GM12878 (cell line): ENCODE measurements at regions not wholly inside any gene's neighbourhood (a gene's known extent, or its start where the extent isn't known, plus 50 kb on each side); places are given as distances from the start of the nearest gene placed in this dataset.

ENCODE experiments used
- ATAC-seq: fragments of 200-7000 bp; cut with Tn5 transposase; 3 replicates; pipeline ENCODE4 v1.9.1; 2020; ENCODE audit warnings: mild to moderate bottlenecking, moderate library complexity
- BruUV-seq: library from RNA; stranded (reverse); fragments of 400-500 nt; replicated peaks from 2 replicates; lab custom pipeline; 2021; lab: Mats Ljungman, UMichigan
- CTCF ChIA-PET: fragments of 300-600 bp; sonication (Branson Sonifier 250); formaldehyde crosslinking; extraction: SDS; loops from one replicate; lab custom pipeline; 2021; ENCODE audit warnings: inconsistent platforms; lab: Yijun Ruan, JAX
- POLR2A ChIA-PET: fragments of 350-600 bp; formaldehyde crosslinking; extraction: SDS; loops from one replicate; lab custom pipeline; 2021; ENCODE audit warnings: inconsistent platforms; lab: Charles Lee
- RAD21 ChIA-PET: fragments of 300-600 bp; sonication (Branson Sonifier 250); formaldehyde crosslinking; loops from one replicate; lab custom pipeline; 2023; ENCODE audit warnings: antibody characterized with exemption; ENCODE audit not compliant: unreplicated experiment; lab: Charles Lee
- SMC1A ChIA-PET: fragments of 300-600 bp; sonication (Branson Sonifier 250); formaldehyde crosslinking; loops from one replicate; lab custom pipeline; 2023; ENCODE audit not compliant: unreplicated experiment, uncharacterized antibody; lab: Charles Lee
- DNase-seq: peaks from one replicate; pipeline ENCODE4 v3.0.0-alpha.2; 2011; ENCODE audit warnings: low read depth, low spot score
- FAIRE-seq: peaks from 3 replicates; lab custom pipeline; 2011; peaks lifted over from hg19 to GRCh38; lab: Jason Lieb, UNC
- H2AFZ ChIP-seq: 2 replicates; pipeline ENCODE4 v1.6.0; 2011; ENCODE audit warnings: low read depth, low read length, control low read depth; ENCODE audit not compliant: control insufficient read depth
- H3K27ac ChIP-seq: 2 replicates; pipeline ENCODE4 v1.5.1; 2011; ENCODE audit warnings: control low read depth; ENCODE audit not compliant: control insufficient read depth, insufficient read depth
- H3K27me3 ChIP-seq, 2 experiments: replicated peaks in 1 of 2; 2 replicates each; pipeline versions ENCODE4 v1.6.0 to v1.6.1; 2011; ENCODE audit warnings: low read length in 1 of 2; ENCODE audit not compliant: control insufficient read depth in 2 of 2, insufficient read depth in 2 of 2
- H3K36me3 ChIP-seq, 2 experiments: 2 replicates each; pipeline ENCODE4 v1.5.1; 2011; ENCODE audit warnings: low read length in 1 of 2; ENCODE audit not compliant: control insufficient read depth in 2 of 2, insufficient read depth in 2 of 2
- H3K4me1 ChIP-seq: 2 replicates; pipeline ENCODE4 v1.6.1; 2011; ENCODE audit warnings: mild to moderate bottlenecking, low read length, moderate library complexity, mixed read lengths; ENCODE audit not compliant: control insufficient read depth, insufficient read depth
- H3K4me2 ChIP-seq: 2 replicates; pipeline ENCODE4 v1.6.0; 2011; ENCODE audit warnings: control low read depth; ENCODE audit not compliant: control insufficient read depth, insufficient read depth
- H3K4me3 ChIP-seq: fragments of 200-600 bp; sonication (generic); 2 replicates; pipeline ENCODE4 v1.5.1; 2016
- H3K79me2 ChIP-seq: 2 replicates; pipeline ENCODE4 v1.6.0; 2011; ENCODE audit warnings: low read length; ENCODE audit not compliant: control insufficient read depth, insufficient read depth
- H3K9ac ChIP-seq: 2 replicates; pipeline ENCODE4 v1.8.0; 2011; ENCODE audit warnings: low read length, control low read depth, mixed read lengths; ENCODE audit not compliant: control insufficient read depth, insufficient read depth
- H3K9me3 ChIP-seq: replicated peaks from 3 replicates; pipeline ENCODE4 v1.5.1; 2011; ENCODE audit warnings: mild to moderate bottlenecking, low read length; ENCODE audit not compliant: control insufficient read depth, insufficient read depth
- H4K20me1 ChIP-seq: 2 replicates; pipeline ENCODE4 v1.6.0; 2011; ENCODE audit not compliant: control insufficient read depth, insufficient read depth
- BCL11A ChIP-seq: IDR thresholded peaks from 2 replicates; pipeline ENCODE4 v1.6.1; 2011; ENCODE audit warnings: low read depth, low read length
- CBX3 ChIP-seq: fragments of 200-600 bp; sonication (generic); IDR thresholded peaks from 2 replicates; pipeline ENCODE4 v1.6.1; 2016; ENCODE audit warnings: low read depth, borderline replicate concordance
- CHD1 ChIP-seq: IDR thresholded peaks from 2 replicates; pipeline ENCODE4 v1.6.1; 2012; ENCODE audit warnings: low read depth, low read length, improper control_type of control experiment
- E4F1 ChIP-seq: fragments of 450-650 bp; IDR thresholded peaks from 2 replicates; pipeline ENCODE4 v1.6.1; 2018; ENCODE audit warnings: borderline replicate concordance, mild to moderate bottlenecking; ENCODE audit not compliant: partially characterized antibody
- EP300 ChIP-seq, 2 experiments: fragments of 150-350 bp in 1 of 2; IDR thresholded peaks; 2 replicates each; pipeline ENCODE4 v1.6.1; 2011 to 2012; ENCODE audit warnings: low read depth in 2 of 2, low read length in 2 of 2, borderline replicate concordance in 1 of 2, improper control_type of control experiment in 1 of 2, inconsistent platforms in 1 of 2; ENCODE audit not compliant: control insufficient read depth in 1 of 2
- HCFC1 ChIP-seq: fragments of 150-350 bp; IDR thresholded peaks from 2 replicates; pipeline ENCODE4 v1.6.1; 2014; ENCODE audit warnings: low read length
- IKZF1 ChIP-seq: fragments of 450-650 bp; conservative IDR thresholded peaks from 2 replicates; pipeline ENCODE4 v1.6.1; 2017; ENCODE audit warnings: antibody characterized with exemption, mild to moderate bottlenecking
- IKZF2 ChIP-seq, 2 experiments: fragments of 450-650 bp; IDR thresholded peaks; 2 replicates each; pipeline ENCODE4 v1.6.1; 2017; ENCODE audit warnings: mild to moderate bottlenecking in 2 of 2, moderate library complexity in 2 of 2
- MLLT1 ChIP-seq: fragments of 450-650 bp; IDR thresholded peaks from 2 replicates; pipeline ENCODE4 v1.6.1; 2016; ENCODE audit warnings: mild to moderate bottlenecking
- MTA2 ChIP-seq: fragments of 450-650 bp; IDR thresholded peaks from 2 replicates; pipeline ENCODE4 v1.6.1; 2016; ENCODE audit warnings: low read depth, mild to moderate bottlenecking, moderate library complexity
- MTA3 ChIP-seq: IDR thresholded peaks from 2 replicates; pipeline ENCODE4 v1.6.1; 2012; ENCODE audit warnings: low read length, inconsistent platforms, borderline replicate concordance
- PBX3 ChIP-seq: IDR thresholded peaks from 2 replicates; pipeline ENCODE4 v1.6.1; 2011; ENCODE audit warnings: mild to moderate bottlenecking, low read depth, low read length, moderate library complexity; ENCODE audit not compliant: insufficient replicate concordance
- POLR2AphosphoS2 ChIP-seq: IDR thresholded peaks from 2 replicates; pipeline ENCODE4 v1.6.1; 2011; ENCODE audit warnings: low read depth, mild to moderate bottlenecking, low read length, improper control_type of control experiment, moderate library complexity
- RCOR1 ChIP-seq: conservative IDR thresholded peaks from 2 replicates; pipeline ENCODE4 v1.6.1; 2012; ENCODE audit warnings: low read depth, low read length, improper control_type of control experiment
- WRNIP1 ChIP-seq: IDR thresholded peaks from 2 replicates; pipeline ENCODE4 v1.6.1; 2011; ENCODE audit warnings: low read depth, low read length, improper control_type of control experiment, borderline replicate concordance
- ZNF384 ChIP-seq: IDR thresholded peaks from 2 replicates; pipeline ENCODE4 v1.6.1; 2012; ENCODE audit warnings: low read depth, mild to moderate bottlenecking, low read length, improper control_type of control experiment, borderline replicate concordance
- ZNF592 ChIP-seq: fragments of 450-650 bp; IDR thresholded peaks from 2 replicates; pipeline ENCODE4 v1.6.1; 2017; ENCODE audit warnings: mild to moderate bottlenecking, moderate library complexity
- in situ Hi-C: fragments of 300-500 bp; cut with MboI; formaldehyde crosslinking; loops from 9 replicates; pipeline ENCODE4 v1.14.3; 2018; ENCODE audit warnings: mixed read lengths
- intact Hi-C: fragments of 100-400 bp; cut with micrococcal nuclease; formaldehyde crosslinking; loops from one replicate; pipeline ENCODE4 v1.14.2; 2022; ENCODE audit not compliant: unreplicated experiment

- H3K4me1 ChIP-seq: no peaks in the 10 kb centered on the region
- in situ Hi-C loops (no loop called here), intact Hi-C loops (no loop called here)
- FAIRE-seq: no peak
- no peak overlapping the region for H3K9ac ChIP-seq
- H3K36me3 ChIP-seq: no peaks in the 10 kb centered on the region
- no peak overlapping the region for H3K4me3 ChIP-seq
- CTCF ChIA-PET: no interaction called here
- RAD21 ChIA-PET: no interaction called here
- no peaks in the 10 kb centered on the region for H3K27me3 ChIP-seq
- no peak overlapping the region for H3K27ac ChIP-seq
- H2AFZ ChIP-seq: no peak overlapping the region
- SMC1A ChIA-PET: no interaction called here
- no peaks in the 10 kb centered on the region for H3K9me3 ChIP-seq
- no peak overlapping the region for H3K4me2 ChIP-seq
- no TSS peak for BruUV-seq
- ATAC-seq: no peak
- POLR2A ChIA-PET: no interaction called here
- DNase-seq: no peak
- no peaks in the 10 kb centered on the region for H4K20me1 ChIP-seq
- H3K79me2 ChIP-seq: no peaks in the 10 kb centered on the region
- TF ChIP-seq MLLT1: no peak
- TF ChIP-seq HCFC1: no peak
- no peak for TF ChIP-seq CBX3
- no peak for TF ChIP-seq WRNIP1
- TF ChIP-seq PBX3: no peak
- no peak for TF ChIP-seq ZNF384
- TF ChIP-seq CHD1: no peak
- TF ChIP-seq POLR2AphosphoS2: no peak
- no peak for TF ChIP-seq MTA3
- no peak for TF ChIP-seq E4F1
- TF ChIP-seq MTA2: no peak
- TF ChIP-seq ZNF592: no peak
- TF ChIP-seq IKZF1: no peak
- TF ChIP-seq EP300 (IDR thresholded peaks at IDR 0.05; ENCODE audit: borderline replicate concordance in 1 of 2, control insufficient read depth in 1 of 2, low read depth in 2 of 2, low read length in 2 of 2): no peak
- no peak for TF ChIP-seq IKZF2 (IDR thresholded peaks at IDR 0.05)
- TF ChIP-seq BCL11A: no peak
- TF ChIP-seq RCOR1: no peak
Measured at GRCh38 chr5:62090953-62091352, 215.1 kb upstream of the KIF2A start.
